Left ventricle myocardium superior (tissue), 1 donor: ENCODE measurements at regions not wholly inside any gene's neighbourhood (a gene's known extent, or its start where the extent isn't known, plus 50 kb on each side); places are given as distances from the start of the nearest gene placed in this dataset.
"Not testable (repeated sequence)": the region's sequence is repeated elsewhere in the genome, so short reads cannot be mapped to it uniquely, and the experiment has no call there.

Experiments used
- ATAC-seq: fragments of 200-7000 bp; cut with Tn5 transposase; one replicate; pipeline ENCODE4 v1.9.1; 2020; ENCODE audit warnings: mild to moderate bottlenecking, moderate library complexity
- DNase-seq: peaks from one replicate; pipeline ENCODE4 v3.0.0-alpha.2; 2020
- intact Hi-C: fragments of 100-400 bp; cut with micrococcal nuclease; formaldehyde crosslinking; loops from one replicate; pipeline ENCODE4 v1.11.0; 2022
- donor health status: DM: no; HTN: yes; CAD: no; lungs with severe emphysema.

- intact Hi-C loops: no loop called here
- DNase-seq (no peak), ATAC-seq (no peak)
These were observed 292.0 kb upstream of the TOM1L1 start for GRCh38 chr17:54608634-54609155.

- no peak for DNase-seq
- no peak for ATAC-seq
- intact Hi-C loops: no loop called here
These were observed 280.2 kb upstream of the TOM1L1 start for GRCh38 chr17:54620399-54620978.

- DNase-seq (no peak), ATAC-seq (no peak)
- intact Hi-C loops: no loop called here
These were observed 276.9 kb upstream of the TOM1L1 start for GRCh38 chr17:54623746-54624145.

GRCh38 chr17:54626146-54626703, 274.4 kb upstream of the TOM1L1 start:
- intact Hi-C loops: loop anchor here (5.0 kb wide), 1 partner anchor 61 kb away; no protein-coding TSS in a partner anchor
- DNase-seq: no peak
- ATAC-seq: no peak

- intact Hi-C loops, ATAC-seq, DNase-seq: not testable (repeated sequence)
These were observed 261.2 kb upstream of the TOM1L1 start for GRCh38 chr17:54639426-54639825.

- DNase-seq (no peak), ATAC-seq (no peak)
- intact Hi-C loops: no loop called here
These were observed 237.4 kb upstream of the TOM1L1 start for GRCh38 chr17:54662978-54663876.

- DNase-seq: no peak
- intact Hi-C loops: no loop called here
- ATAC-seq: no peak
These were observed 234.1 kb upstream of the TOM1L1 start for GRCh38 chr17:54666559-54666958.

- DNase-seq (no peak), ATAC-seq (no peak)
- intact Hi-C loops: no loop called here
These were observed 222.5 kb upstream of the TOM1L1 start for GRCh38 chr17:54678158-54678557.

- ATAC-seq (no peak), DNase-seq (no peak)
- intact Hi-C loops: no loop called here
These were observed 220.2 kb upstream of the TOM1L1 start for GRCh38 chr17:54680410-54680809.

- no peak for DNase-seq
- intact Hi-C loops: no loop called here
- no peak for ATAC-seq
These were observed 206.3 kb upstream of the TOM1L1 start for GRCh38 chr17:54694287-54694887.

- ATAC-seq, intact Hi-C loops, DNase-seq: not testable (repeated sequence)
These were observed 187.9 kb upstream of the TOM1L1 start for GRCh38 chr17:54712798-54713197.

GRCh38 chr17:54718286-54718685, 182.4 kb upstream of the TOM1L1 start:
- ATAC-seq (no peak), DNase-seq (no peak)
- intact Hi-C loops: no loop called here

- no peak for ATAC-seq
- DNase-seq: no peak
- intact Hi-C loops: no loop called here
These were observed 173.0 kb upstream of the TOM1L1 start for GRCh38 chr17:54727624-54728023.

GRCh38 chr17:54736573-54736972, 164.1 kb upstream of the TOM1L1 start:
- DNase-seq (no peak), ATAC-seq (no peak)
- intact Hi-C loops: no loop called here

- intact Hi-C loops: no loop called here
These were observed 162.2 kb upstream of the TOM1L1 start for GRCh38 chr17:54738496-54738895.

GRCh38 chr17:54744750-54745149, 155.9 kb upstream of the TOM1L1 start:
- ATAC-seq: no peak
- no peak for DNase-seq
- intact Hi-C loops: no loop called here

More at GRCh38 chr17:54738496-54738895, 162.2 kb upstream of the TOM1L1 start:
- no peak for DNase-seq
- no peak for ATAC-seq

GRCh38 chr17:54745239-54745638, 155.4 kb upstream of the TOM1L1 start:
- ATAC-seq (no peak), DNase-seq (no peak)
- intact Hi-C loops: no loop called here

GRCh38 chr17:54745862-54746261, 154.8 kb upstream of the TOM1L1 start:
- intact Hi-C loops: no loop called here
- no peak for DNase-seq
- ATAC-seq: no peak

GRCh38 chr17:54749157-54749556, 151.5 kb upstream of the TOM1L1 start:
- intact Hi-C loops: no loop called here
- DNase-seq (no peak), ATAC-seq (no peak)

GRCh38 chr17:54754560-54754959, 146.1 kb upstream of the TOM1L1 start:
- intact Hi-C loops: no loop called here
- ATAC-seq (no peak), DNase-seq (no peak)
